ENCODE measurements at regions not wholly inside any gene's neighbourhood (a gene's known extent, or its start where the extent isn't known, plus 50 kb on each side); places are given as distances from the start of the nearest gene placed in this dataset.

DNA sequence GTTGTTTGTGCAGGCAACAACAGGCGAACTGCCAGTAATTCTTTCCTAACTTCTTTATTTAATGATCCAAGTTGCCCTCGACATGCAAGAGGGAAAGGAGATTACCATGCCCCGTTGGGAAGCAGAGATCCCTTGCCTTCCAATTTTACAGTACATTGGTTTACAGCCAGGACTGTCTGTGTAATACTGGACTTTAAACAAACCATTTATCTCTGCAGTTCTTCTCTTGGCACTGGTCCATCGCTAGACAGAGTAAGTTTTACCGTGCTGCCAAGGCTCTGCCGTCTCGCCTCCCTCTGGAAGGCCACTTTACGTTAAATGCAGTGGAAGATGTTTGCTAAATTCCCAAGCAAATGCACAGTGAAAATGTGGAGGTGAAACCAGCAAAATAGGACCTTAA lies 660.3 kb upstream of the PRKX start:
- Histone ChIP-seq H4K20me1 (ENCODE audit: insufficient read depth, low read length) (no peaks in the 10 kb centered on the region), H3K4me2 (ENCODE audit: low read length) (no peak overlapping the region), H3K36me3 (ENCODE audit: insufficient read depth, low read length) (no peaks in the 10 kb centered on the region), H3K27ac (ENCODE audit: low read depth, low read length) (no peak overlapping the region), H3K27me3 (ENCODE audit: insufficient read depth, low read length) (no peaks in the 10 kb centered on the region), H3K4me1 (ENCODE audit: insufficient read depth, low read length) (no peaks in the 10 kb centered on the region), H3K9me3 (ENCODE audit: insufficient read depth, low read depth, low read length) (no peaks in the 10 kb centered on the region), H3K79me2 (ENCODE audit: insufficient read depth, low read length) (no peaks in the 10 kb centered on the region), H3K4me3 (ENCODE audit: insufficient read depth, low read depth, low read length) (no peak overlapping the region), H3K9ac (ENCODE audit: low read length) (no peak overlapping the region), H2AFZ (ENCODE audit: low read depth, low read length) (no peak overlapping the region)
- no peaks in the 10 kb centered on the region for H3K4me1 Mint-ChIP-seq (ENCODE audit: low read depth, unreplicated experiment)
- no peak for TF ChIP-seq EZH2 (IDR thresholded peaks at IDR 0.05; ENCODE audit: insufficient read depth, low read length)
- TF ChIP-seq, protein P1, sequence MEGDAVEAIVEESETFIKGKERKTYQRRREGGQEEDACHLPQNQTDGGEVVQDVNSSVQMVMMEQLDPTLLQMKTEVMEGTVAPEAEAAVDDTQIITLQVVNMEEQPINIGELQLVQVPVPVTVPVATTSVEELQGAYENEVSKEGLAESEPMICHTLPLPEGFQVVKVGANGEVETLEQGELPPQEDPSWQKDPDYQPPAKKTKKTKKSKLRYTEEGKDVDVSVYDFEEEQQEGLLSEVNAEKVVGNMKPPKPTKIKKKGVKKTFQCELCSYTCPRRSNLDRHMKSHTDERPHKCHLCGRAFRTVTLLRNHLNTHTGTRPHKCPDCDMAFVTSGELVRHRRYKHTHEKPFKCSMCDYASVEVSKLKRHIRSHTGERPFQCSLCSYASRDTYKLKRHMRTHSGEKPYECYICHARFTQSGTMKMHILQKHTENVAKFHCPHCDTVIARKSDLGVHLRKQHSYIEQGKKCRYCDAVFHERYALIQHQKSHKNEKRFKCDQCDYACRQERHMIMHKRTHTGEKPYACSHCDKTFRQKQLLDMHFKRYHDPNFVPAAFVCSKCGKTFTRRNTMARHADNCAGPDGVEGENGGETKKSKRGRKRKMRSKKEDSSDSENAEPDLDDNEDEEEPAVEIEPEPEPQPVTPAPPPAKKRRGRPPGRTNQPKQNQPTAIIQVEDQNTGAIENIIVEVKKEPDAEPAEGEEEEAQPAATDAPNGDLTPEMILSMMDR (IDR thresholded peaks at IDR 0.05; ENCODE audit: insufficient read depth, low read depth, low read length): no peak
- no peak overlapping the region for H3K27ac Mint-ChIP-seq (ENCODE audit: unreplicated experiment)
- no peaks in the 10 kb centered on the region for H3K9me3 Mint-ChIP-seq (ENCODE audit: unreplicated experiment)
- H3K36me3 Mint-ChIP-seq (ENCODE audit: low read depth, unreplicated experiment): no peaks in the 10 kb centered on the region
- DNase-seq (ENCODE audit: low read depth) (no peak), FAIRE-seq (no peak)
- no peaks in the 10 kb centered on the region for H3K27me3 Mint-ChIP-seq (ENCODE audit: low read depth, unreplicated experiment)
- H3K4me3 Mint-ChIP-seq (ENCODE audit: unreplicated experiment): no peak overlapping the region

DNA sequence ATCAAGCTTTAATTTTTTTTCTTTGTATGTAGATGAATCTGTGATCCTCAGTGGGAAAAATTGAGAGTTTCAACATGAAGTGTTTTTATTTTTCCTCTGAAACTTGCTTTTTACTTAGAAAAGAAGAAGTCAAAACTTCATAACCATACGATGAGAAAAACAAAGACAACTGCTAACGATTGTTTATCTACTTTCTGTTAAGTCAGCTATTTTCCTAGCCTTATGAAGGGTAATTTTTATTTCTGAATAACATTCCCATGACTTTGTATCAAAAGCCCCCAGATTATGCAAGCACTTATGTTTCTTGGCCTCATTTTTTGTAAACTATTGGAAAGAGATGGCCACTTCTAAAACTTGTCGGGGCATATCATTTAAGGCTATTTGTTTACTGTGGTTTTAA lies 645.1 kb upstream of the PRKX start:
- peak; percentile 32 for FAIRE-seq

DNA sequence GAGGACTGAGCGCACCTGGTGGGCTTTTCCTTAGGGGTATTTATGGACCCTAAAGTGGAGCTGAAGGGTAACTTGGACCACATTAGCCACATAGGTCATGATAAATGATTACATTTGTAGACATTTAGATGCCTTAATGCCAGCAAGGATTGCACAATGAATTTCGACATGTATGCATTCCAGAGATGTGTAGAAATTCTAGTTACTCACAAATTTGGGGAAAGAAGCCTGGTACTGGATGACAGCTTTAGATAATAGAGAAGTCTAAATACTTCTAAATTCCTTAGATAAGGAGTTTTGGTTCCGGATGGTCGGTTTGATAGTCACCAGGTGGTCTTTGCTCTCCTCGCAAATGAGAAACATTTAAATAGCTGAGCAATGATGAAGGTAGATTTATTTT lies 609.5 kb upstream of the PRKX start:
- FAIRE-seq: peak; percentile 55
- no peaks in the 10 kb centered on the region for H3K9me3 Mint-ChIP-seq (ENCODE audit: unreplicated experiment)
- H3K36me3 Mint-ChIP-seq (ENCODE audit: low read depth, unreplicated experiment): no peaks in the 10 kb centered on the region
- H3K27ac Mint-ChIP-seq (ENCODE audit: unreplicated experiment): no peak overlapping the region
- no peaks in the 10 kb centered on the region for H3K36me3 ChIP-seq (ENCODE audit: insufficient read depth, low read length)
- H4K20me1 ChIP-seq (ENCODE audit: insufficient read depth, low read length): no peaks in the 10 kb centered on the region
- no peaks in the 10 kb centered on the region for H3K4me1 Mint-ChIP-seq (ENCODE audit: low read depth, unreplicated experiment)
- H3K4me2 ChIP-seq (ENCODE audit: low read length): no peak overlapping the region
- H2AFZ ChIP-seq (ENCODE audit: low read depth, low read length): no peak overlapping the region
- peaks cover 3% of the 10 kb centered on the region for H3K9me3 ChIP-seq (ENCODE audit: insufficient read depth, low read depth, low read length)
- H3K4me3 ChIP-seq (ENCODE audit: insufficient read depth, low read depth, low read length): no peak overlapping the region
- no peaks in the 10 kb centered on the region for H3K27me3 Mint-ChIP-seq (ENCODE audit: low read depth, unreplicated experiment)
- H3K79me2 ChIP-seq (ENCODE audit: insufficient read depth, low read length): no peaks in the 10 kb centered on the region
- no peak overlapping the region for H3K4me3 Mint-ChIP-seq (ENCODE audit: unreplicated experiment)
- no peaks in the 10 kb centered on the region for H3K4me1 ChIP-seq (ENCODE audit: insufficient read depth, low read length)
- TF ChIP-seq, protein P1 (IDR thresholded peaks at IDR 0.05; ENCODE audit: insufficient read depth, low read depth, low read length): no peak
- TF ChIP-seq EZH2 (IDR thresholded peaks at IDR 0.05; ENCODE audit: insufficient read depth, low read length): no peak
- H3K27ac ChIP-seq (ENCODE audit: low read depth, low read length): no peak overlapping the region
- no peaks in the 10 kb centered on the region for H3K27me3 ChIP-seq (ENCODE audit: insufficient read depth, low read length)
- H3K9ac ChIP-seq (ENCODE audit: low read length): no peak overlapping the region
- DNase-seq (ENCODE audit: low read depth): no peak

More for the DNA sequence above, 645.1 kb upstream of the PRKX start:
- H3K27ac ChIP-seq (ENCODE audit: low read depth, low read length): no peak overlapping the region
- H3K4me2 ChIP-seq (ENCODE audit: low read length): no peak overlapping the region
- H3K9ac ChIP-seq (ENCODE audit: low read length): no peak overlapping the region
- Mint-ChIP-seq H3K27me3 (ENCODE audit: low read depth, unreplicated experiment) (peaks cover 5% of the 10 kb centered on the region), H3K9me3 (ENCODE audit: unreplicated experiment) (no peaks in the 10 kb centered on the region), H3K27ac (ENCODE audit: unreplicated experiment) (no peak overlapping the region), H3K4me3 (ENCODE audit: unreplicated experiment) (no peak overlapping the region), H3K4me1 (ENCODE audit: low read depth, unreplicated experiment) (no peaks in the 10 kb centered on the region), H3K36me3 (ENCODE audit: low read depth, unreplicated experiment) (no peaks in the 10 kb centered on the region)
- no peaks in the 10 kb centered on the region for H4K20me1 ChIP-seq (ENCODE audit: insufficient read depth, low read length)
- H3K4me3 ChIP-seq (ENCODE audit: insufficient read depth, low read depth, low read length): no peak overlapping the region
- H2AFZ ChIP-seq (ENCODE audit: low read depth, low read length): no peak overlapping the region
- H3K79me2 ChIP-seq (ENCODE audit: insufficient read depth, low read length): no peaks in the 10 kb centered on the region
- no peaks in the 10 kb centered on the region for H3K27me3 ChIP-seq (ENCODE audit: insufficient read depth, low read length)
- no peak for DNase-seq (ENCODE audit: low read depth)
- no peak for TF ChIP-seq EZH2 (IDR thresholded peaks at IDR 0.05; ENCODE audit: insufficient read depth, low read length)
- TF ChIP-seq, protein P1 (IDR thresholded peaks at IDR 0.05; ENCODE audit: insufficient read depth, low read depth, low read length): no peak
- no peaks in the 10 kb centered on the region for H3K36me3 ChIP-seq (ENCODE audit: insufficient read depth, low read length)
- no peaks in the 10 kb centered on the region for H3K4me1 ChIP-seq (ENCODE audit: insufficient read depth, low read length)
- no peaks in the 10 kb centered on the region for H3K9me3 ChIP-seq (ENCODE audit: insufficient read depth, low read depth, low read length)

Measured in astrocyte (in vitro differentiated cells and primary cell).